ENCODE measurements at regions not wholly inside any gene's neighbourhood (a gene's known extent, or its start where the extent isn't known, plus 50 kb on each side); places are given as distances from the start of the nearest gene placed in this dataset.

- H4K20me1 ChIP-seq (ENCODE audit: insufficient read depth, low read length), result no peaks in the 10 kb centered on the region
- ChIA-PET CTCF (ENCODE audit: unreplicated experiment) (no interaction called here), POLR2A (no interaction called here)
- TF ChIP-seq CTCF (conservative IDR thresholded peaks at IDR 0.05; ENCODE audit: low read length), result no peak
- no peak for TF ChIP-seq EZH2phosphoT487 (IDR thresholded peaks at IDR 0.05; ENCODE audit: borderline replicate concordance, low read depth, low read length)
- 0 out of 2 replicates have a peak, but pooled peaks cover 4% of the 10 kb centered on the region for H3K9me3 ChIP-seq (ENCODE audit: low read length)
- H3K4me3 ChIP-seq (ENCODE audit: low read depth, low read length, poor library complexity, severe bottlenecking), result no peak overlapping the region
- intact Hi-C loops (cut with micrococcal nuclease; ENCODE audit: unreplicated experiment), result no loop called here
- BruUV-seq (replicated peaks), result no TSS peak
- H3K9me2 ChIP-seq (ENCODE audit: insufficient read depth, low read length), result no peaks in the 10 kb centered on the region
- no peak overlapping the region for H3K4me2 ChIP-seq (ENCODE audit: low read length)
- DNase-seq (ENCODE audit: low spot score), result no peak
- no peaks in the 10 kb centered on the region for H3K79me2 ChIP-seq (ENCODE audit: insufficient read depth, low read depth, low read length)
- H3K4me1 ChIP-seq (ENCODE audit: insufficient read depth, low read length, poor library complexity, severe bottlenecking), result no peaks in the 10 kb centered on the region
- H3K36me3 ChIP-seq (ENCODE audit: insufficient read depth, low read length), result no peaks in the 10 kb centered on the region
- H3K27ac ChIP-seq (ENCODE audit: low read depth, low read length, poor library complexity, severe bottlenecking), result no peak overlapping the region
- H2AFZ ChIP-seq (ENCODE audit: low read length), result no peak overlapping the region
These were observed 887.2 kb upstream of the SEL1L start for GRCh38 chr14:82420871-82421270.

- Histone ChIP-seq H3K4me3 (ENCODE audit: low read depth, low read length, poor library complexity, severe bottlenecking) (no peak overlapping the region), H3K9me3 (ENCODE audit: low read length) (0 out of 2 replicates have a peak, but pooled peaks cover 4% of the 10 kb centered on the region), H3K9me2 (ENCODE audit: insufficient read depth, low read length) (no peaks in the 10 kb centered on the region), H3K4me2 (ENCODE audit: low read length) (no peak overlapping the region), H3K4me1 (ENCODE audit: insufficient read depth, low read length, poor library complexity, severe bottlenecking) (no peaks in the 10 kb centered on the region), H3K79me2 (ENCODE audit: insufficient read depth, low read depth, low read length) (no peaks in the 10 kb centered on the region), H3K27ac (ENCODE audit: low read depth, low read length, poor library complexity, severe bottlenecking) (no peak overlapping the region), H3K36me3 (ENCODE audit: insufficient read depth, low read length) (no peaks in the 10 kb centered on the region), H2AFZ (ENCODE audit: low read length) (no peak overlapping the region), H4K20me1 (ENCODE audit: insufficient read depth, low read length) (no peaks in the 10 kb centered on the region)
- POLR2A ChIA-PET, result no interaction called here
- TF ChIP-seq EZH2phosphoT487 (IDR thresholded peaks at IDR 0.05; ENCODE audit: borderline replicate concordance, low read depth, low read length), result no peak
- no TSS peak for BruUV-seq (replicated peaks)
- intact Hi-C loops (cut with micrococcal nuclease; ENCODE audit: unreplicated experiment), result no loop called here
- CTCF ChIA-PET (ENCODE audit: unreplicated experiment), result no interaction called here
- no peak for DNase-seq (ENCODE audit: low spot score)
These were observed 887.6 kb upstream of the SEL1L start for GRCh38 chr14:82421286-82421685.

GRCh38 chr14:82422230-82422629 lies 888.6 kb upstream of the SEL1L start:
- CTCF ChIA-PET (ENCODE audit: unreplicated experiment), result no interaction called here
- no peaks in the 10 kb centered on the region for H3K9me2 ChIP-seq (ENCODE audit: insufficient read depth, low read length)
- TF ChIP-seq CTCF (conservative IDR thresholded peaks at IDR 0.05; ENCODE audit: low read length), result no peak
- DNase-seq (ENCODE audit: low spot score), result no peak
- no peak overlapping the region for H3K4me2 ChIP-seq (ENCODE audit: low read length)
- H3K79me2 ChIP-seq (ENCODE audit: insufficient read depth, low read depth, low read length), result no peaks in the 10 kb centered on the region
- H3K4me1 ChIP-seq (ENCODE audit: insufficient read depth, low read length, poor library complexity, severe bottlenecking), result no peaks in the 10 kb centered on the region
- no peaks in the 10 kb centered on the region for H4K20me1 ChIP-seq (ENCODE audit: insufficient read depth, low read length)
- POLR2A ChIA-PET, result interaction anchor here (0.8 kb wide), 1 partner anchor 340 kb away, joined by 3 read pairs; no protein-coding TSS in a partner anchor
- no TSS peak for BruUV-seq (replicated peaks)
- intact Hi-C loops (cut with micrococcal nuclease; ENCODE audit: unreplicated experiment), result no loop called here
- H3K4me3 ChIP-seq (ENCODE audit: low read depth, low read length, poor library complexity, severe bottlenecking), result no peak overlapping the region
- 0 out of 2 replicates have a peak, but pooled peaks cover 4% of the 10 kb centered on the region for H3K9me3 ChIP-seq (ENCODE audit: low read length)
- H3K27ac ChIP-seq (ENCODE audit: low read depth, low read length, poor library complexity, severe bottlenecking), result no peak overlapping the region
- H2AFZ ChIP-seq (ENCODE audit: low read length), result no peak overlapping the region
- no peaks in the 10 kb centered on the region for H3K36me3 ChIP-seq (ENCODE audit: insufficient read depth, low read length)

Data from OCI-LY7 (cell line).